HL-60 (cell line): ENCODE measurements at regions not wholly inside any gene's neighbourhood (a gene's known extent, or its start where the extent isn't known, plus 50 kb on each side); places are given as distances from the start of the nearest gene placed in this dataset.

ENCODE experiments used
- CTCF ChIP-seq: IDR thresholded peaks from one replicate; pipeline ENCODE4 v1.5.1; 2011; ENCODE audit warnings: low read length, control low read depth, inconsistent platforms; ENCODE audit not compliant: insufficient read depth
- POLR2AphosphoS5 ChIP-seq: IDR thresholded peaks from 2 replicates; pipeline ENCODE4 v1.6.1; 2012; ENCODE audit warnings: low read depth
- REST ChIP-seq: IDR thresholded peaks from 2 replicates; pipeline ENCODE4 v1.6.1; 2012; ENCODE audit warnings: low read depth; ENCODE audit not compliant: insufficient replicate concordance

GRCh38 chr10:117751259-117751658 is 208.7 kb downstream of the EMX2 start:
- TF ChIP-seq REST (no peak), CTCF (no peak), POLR2AphosphoS5 (no peak)
